Activated CD4-positive, alpha-beta T cell treated with anti-CD3 and anti-CD28 coated beads for 24 hours (primary cell): ENCODE measurements at regions not wholly inside any gene's neighbourhood (a gene's known extent, or its start where the extent isn't known, plus 50 kb on each side); places are given as distances from the start of the nearest gene placed in this dataset.
"Not testable (repeated sequence)": the region's sequence is repeated elsewhere in the genome, so short reads cannot be mapped to it uniquely, and the experiment has no call there.

Source experiments
- DNase-seq, 2 donors: peaks; one replicate each; pipeline ENCODE4 v3.0.0-alpha.2; 2020; ENCODE audit warnings: low read depth in 2 of 2

DNA sequence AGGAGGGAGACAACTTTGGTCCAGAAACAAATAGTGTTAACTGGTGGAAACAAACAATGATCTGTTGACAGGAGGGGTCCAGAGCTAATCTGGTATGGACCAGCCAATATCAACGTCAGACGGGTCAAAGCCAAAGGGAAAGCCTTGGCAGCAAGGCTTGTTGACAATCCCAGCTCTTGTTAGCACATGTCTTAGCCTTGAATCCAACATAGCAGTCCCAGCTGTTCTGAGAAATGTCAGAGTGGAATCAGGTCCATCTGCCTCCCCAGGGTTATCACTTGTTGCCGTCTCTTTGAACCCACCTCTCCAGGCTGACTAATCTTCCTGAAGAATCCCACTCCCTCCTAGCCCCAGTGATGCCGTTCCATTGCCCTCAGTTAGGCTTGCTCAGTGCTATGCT is 404.6 kb upstream of the MCTP2 start:
- no peak for DNase-seq

DNA sequence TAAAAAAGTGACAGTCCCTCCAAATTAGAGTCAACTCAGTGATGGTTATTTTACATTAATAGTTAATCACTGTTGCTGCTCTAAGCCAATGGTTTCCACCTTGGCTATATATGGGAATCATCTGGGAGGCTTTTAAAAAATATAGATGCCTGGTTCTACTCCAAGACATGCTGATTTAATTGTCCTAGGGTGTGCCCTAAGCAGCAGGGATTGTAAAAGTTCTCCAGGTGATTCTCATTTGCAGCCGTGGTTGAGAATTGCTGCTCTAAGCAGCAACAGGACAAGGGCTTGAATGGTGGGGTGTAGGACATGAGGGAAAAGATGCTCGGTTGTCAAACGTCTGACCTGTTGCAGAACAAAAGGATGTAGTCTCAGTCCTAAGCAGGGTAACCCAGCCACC is 405.1 kb upstream of the MCTP2 start:
- no peak for DNase-seq

DNA sequence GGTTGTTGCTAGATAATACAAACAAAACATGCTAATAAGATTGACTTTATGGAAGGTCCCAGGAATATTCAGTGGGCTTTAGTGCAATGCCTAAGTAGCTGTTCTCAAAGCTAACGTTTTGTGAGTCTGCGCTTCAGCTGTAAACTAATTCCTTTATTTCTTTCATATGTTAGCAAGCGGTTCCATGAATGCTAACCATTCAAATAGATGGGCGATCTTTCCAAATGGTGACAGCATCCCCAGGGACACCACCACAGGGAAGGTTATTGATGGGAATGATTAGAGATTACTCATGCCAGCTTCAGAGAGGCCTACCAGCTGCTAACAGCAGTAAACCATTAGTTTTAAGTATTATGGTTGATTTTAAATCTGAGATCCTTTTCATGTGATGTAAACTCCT is 405.7 kb upstream of the MCTP2 start:
- DNase-seq, result no peak

DNA sequence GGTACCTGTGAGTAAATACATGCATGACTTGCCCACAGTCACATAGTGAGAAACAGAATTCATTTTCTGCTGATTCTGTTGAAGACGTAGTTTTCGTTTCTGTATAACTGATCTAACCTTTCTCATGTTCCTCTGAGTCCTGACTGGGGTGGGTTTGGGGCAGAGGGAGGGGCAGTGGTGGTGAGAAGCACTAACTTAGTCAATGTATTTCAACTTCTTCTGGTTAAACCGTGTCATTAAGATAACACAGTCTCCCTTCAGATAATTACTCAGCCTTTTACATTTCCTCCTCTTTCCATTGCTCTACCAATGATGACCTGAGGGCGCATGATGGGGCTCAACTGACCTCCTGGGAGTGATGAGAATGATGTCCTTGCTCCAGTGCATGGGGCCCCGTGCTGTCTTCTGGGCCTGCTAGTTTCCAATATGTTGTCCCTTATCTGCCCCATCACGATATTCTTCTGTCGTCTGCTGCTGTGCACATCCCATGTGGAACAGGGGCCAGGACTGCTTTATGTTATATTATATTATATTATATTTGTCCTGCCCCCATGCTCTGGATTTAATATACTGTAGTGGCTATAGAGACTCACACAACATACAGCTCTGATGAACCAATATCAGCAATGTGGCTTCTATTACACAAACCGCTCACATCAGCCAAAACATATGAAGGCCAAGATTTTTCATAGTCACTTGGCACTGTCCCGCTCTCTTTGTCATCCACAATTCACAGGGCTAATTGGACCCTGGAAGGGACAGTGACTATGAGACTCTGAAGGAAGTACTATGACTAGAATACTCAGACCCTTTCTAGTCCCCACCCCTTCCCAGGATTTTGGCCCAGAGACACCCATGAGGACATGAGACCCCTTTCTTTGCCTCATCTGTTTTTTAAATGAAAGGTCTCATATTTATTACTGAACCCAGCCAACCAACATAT is 407.1 kb upstream of the MCTP2 start:
- DNase-seq, result no peak

DNA sequence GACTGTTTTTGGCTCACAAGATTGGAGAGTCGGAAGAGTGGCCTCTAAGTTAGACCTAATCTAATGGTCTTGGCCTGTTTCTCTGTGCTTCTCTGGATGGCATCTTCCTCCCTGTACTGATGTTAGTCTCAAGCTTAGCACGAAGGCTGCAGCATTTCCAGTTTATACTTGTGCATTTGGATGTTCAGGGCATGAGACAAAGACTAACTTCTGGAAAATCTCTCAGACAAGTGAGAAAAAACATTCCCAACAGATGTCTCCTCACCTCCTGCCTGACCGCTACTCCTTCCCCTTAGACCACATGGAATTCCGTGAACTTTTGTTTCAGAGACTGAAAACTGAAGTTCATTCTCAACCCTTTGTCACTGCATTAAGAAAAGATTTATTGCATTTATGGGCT is 410.8 kb upstream of the MCTP2 start:
- no peak for DNase-seq

DNA sequence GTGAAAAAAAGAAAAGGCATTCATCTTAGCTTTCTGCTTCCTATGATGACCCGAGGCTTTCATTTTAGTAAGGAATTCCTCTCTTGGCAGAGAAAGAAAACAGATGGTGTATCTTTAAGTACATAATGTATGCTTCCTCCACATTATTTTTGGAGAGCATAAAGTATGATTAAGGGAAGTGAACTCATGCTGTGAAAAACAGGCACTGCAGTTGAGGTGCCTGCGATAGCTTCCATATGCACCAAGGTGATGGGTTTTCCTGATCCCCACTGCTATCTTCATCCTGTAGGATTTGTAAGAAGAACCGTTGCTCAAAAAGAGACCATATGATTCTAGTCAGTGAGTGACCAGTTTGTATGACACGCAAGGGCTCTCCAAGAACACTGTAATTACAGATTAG is 411.5 kb upstream of the MCTP2 start:
- DNase-seq, result no peak

DNA sequence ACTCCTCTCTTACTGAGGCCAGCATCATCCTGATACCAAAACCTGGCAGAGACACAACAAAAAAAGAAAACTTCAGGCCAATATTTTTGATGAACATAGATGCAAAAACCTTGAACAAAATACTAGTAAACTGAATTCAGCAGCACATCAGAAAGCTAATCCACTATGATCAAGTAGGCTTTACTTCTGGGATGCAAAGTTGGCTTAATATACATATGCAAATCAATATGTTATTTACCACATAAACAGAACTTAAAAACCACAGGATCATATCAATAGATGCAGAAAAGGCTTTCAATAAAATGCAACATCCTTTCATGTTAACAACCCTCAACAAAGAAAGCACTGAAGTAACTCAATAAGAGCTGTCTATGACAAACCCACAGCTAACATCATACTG is 414.5 kb upstream of the MCTP2 start:
- DNase-seq, result no peak

DNA sequence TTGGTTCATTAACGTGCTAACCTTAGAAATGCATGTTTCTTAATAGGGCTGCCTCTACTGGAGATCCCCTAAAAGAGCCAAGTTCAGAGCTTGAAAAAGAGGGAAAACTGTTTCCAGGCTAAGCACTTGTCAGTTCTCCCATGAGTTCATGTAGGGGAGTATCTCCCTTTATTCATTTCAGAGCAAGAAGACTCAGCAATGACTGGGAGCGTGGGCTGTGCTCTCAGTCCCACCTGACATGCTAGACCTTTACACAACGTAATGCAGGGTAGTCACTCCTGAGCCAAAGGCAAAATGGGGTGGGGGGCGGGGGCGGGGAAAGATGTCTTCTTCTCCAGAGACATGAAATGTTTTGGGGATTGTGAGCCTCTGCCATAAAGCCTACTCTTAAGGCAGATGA is 420.1 kb upstream of the MCTP2 start:
- no peak for DNase-seq

DNA sequence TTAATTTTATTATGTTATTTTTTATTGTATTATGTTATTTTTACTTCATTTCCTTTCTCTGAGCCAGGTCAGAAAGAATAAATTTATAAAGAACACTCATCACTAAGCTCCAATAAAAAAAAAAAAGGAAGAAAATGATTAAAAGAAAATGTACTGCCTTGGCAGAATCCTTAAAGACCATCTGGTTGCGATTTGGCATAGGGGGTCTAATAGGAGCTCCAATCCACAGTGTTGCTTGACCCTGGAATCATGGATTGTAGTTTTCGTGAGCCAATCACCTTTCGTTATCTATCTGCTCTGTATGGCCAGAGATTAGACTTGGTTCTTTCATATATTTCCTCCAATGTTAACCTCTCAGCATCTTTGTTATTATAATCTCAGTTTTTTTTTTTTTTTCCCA is 421.8 kb upstream of the MCTP2 start:
- DNase-seq, result no peak

DNA sequence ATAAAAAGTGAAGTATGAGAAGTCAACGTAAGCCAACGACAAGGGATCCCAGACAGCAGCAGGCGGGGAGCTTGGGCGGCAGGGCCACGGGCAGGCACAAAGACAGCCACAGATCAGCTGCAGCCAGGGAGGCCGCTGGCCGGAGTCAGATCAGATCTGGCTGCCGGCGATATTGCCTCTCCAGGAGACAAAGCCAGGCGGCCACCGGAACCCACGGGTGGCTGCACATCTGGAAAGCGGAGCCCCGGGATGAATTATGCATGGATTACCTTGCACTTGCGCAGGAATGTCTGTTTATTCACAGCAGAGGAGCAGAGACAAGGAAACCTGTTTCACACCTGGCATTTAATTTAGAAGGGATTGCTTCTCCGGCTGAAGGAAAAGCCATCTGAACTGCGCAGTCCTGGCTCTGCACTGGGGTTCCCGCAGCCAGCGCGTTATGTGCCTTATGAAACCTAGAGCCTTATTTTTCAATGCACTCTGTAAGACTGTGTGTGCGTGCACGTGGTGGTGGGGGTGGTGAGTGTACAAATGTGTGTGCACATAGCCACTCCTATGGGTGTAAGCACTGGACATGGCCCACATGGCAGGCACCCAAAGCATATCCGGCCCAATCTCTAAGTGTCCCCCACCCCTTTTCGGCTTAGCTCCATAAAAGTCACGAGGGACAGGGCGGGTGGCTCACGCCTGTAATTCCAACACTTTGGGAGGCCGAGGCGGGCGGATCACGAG is 427.8 kb upstream of the MCTP2 start:
- no peak for DNase-seq

DNA sequence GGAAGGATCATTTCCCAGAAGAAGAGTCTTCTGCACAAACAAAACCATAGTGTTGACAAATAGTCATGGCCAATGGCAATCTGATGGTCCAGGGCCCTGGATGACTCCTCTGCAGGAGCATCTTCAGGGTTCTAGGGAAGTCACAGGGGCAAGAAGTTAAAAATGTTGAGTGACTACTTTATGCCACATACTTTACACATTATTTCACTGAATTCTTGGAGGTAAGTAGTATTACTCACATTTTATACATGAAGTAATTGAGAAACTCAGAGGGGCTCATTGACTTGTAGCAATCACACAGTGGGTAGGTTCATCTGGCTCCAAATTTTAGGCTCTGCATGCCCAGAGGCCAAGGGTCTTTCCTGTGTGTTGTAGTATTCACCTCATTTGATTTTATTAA is 430.2 kb upstream of the MCTP2 start:
- no peak for DNase-seq

DNA sequence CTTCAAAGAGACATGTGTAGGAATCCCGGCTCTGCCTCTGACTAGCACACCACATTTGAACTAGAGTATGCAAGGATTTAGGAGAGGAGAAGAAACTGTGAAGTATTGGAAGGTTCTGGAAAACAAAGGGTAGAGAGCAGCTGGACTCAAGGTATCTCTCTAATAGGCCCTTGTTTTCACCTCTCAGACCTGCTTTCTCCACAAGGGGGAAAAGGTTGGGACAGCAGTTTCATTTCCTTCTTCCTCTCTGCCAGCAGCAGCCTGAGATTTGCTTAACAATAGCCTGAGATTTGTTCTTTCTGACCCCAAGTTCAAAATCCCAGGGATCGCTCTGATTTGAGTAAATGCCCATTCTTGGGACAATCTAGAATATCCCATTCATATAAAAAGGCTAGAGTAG is 430.6 kb upstream of the MCTP2 start:
- DNase-seq, result no peak

DNA sequence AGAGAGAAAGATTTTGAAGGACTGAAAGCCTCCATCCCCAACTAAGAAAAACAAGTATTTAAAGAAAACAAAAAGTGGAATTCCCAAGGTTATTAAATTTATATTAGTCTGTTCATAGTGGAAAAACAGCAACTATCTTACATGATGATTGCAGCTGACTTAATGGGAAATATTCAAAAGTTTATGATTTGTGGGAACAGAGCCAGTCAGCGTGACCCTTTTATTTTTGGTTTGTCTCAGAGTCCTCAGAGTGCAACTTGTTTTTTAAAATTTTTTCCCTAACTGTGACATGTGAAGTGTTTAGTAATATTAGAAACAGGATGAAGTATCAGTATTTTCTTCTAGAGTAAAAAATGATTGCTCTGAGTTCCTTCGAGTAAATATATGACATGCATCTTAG is 441.9 kb upstream of the MCTP2 start:
- DNase-seq, result no peak

DNA sequence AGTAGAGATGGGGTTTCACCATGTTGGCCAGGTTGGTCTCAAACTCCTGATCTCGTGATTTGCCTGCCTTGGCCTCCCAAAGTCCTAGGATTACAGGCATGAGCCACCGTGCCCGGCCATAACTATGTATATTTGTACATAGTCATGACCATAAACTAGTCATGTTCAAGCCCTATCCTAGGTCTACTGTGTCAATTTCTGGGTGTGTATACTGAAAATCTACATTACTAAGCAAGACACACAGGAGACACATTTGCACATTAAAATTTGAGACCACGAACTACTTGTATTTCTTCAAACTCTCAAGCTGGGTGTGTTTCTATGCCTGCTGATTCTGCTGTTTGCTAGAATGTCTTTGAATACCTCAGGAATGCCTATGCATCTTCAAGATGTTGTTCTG is 451.3 kb upstream of the MCTP2 start:
- DNase-seq, result no peak

DNA sequence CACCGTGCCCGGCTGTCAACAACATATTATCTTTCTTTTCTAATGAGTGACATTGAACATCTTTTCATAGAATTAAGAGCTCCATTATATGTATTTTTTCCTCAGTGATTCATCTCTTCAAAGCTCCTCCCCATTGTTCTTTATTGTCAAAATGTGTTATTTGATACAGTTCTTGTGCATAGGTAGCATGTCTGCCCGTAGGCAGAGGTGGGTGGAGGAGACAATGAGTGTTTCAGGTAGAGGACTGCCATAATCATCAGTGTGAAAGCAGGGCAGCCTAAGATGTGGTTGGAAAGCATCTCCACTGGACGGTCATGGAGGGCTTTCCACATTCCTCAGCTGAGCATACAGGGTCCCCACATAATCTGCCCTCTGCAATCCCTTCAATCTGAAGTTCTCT is 452.0 kb upstream of the MCTP2 start:
- DNase-seq, result no peak

DNA sequence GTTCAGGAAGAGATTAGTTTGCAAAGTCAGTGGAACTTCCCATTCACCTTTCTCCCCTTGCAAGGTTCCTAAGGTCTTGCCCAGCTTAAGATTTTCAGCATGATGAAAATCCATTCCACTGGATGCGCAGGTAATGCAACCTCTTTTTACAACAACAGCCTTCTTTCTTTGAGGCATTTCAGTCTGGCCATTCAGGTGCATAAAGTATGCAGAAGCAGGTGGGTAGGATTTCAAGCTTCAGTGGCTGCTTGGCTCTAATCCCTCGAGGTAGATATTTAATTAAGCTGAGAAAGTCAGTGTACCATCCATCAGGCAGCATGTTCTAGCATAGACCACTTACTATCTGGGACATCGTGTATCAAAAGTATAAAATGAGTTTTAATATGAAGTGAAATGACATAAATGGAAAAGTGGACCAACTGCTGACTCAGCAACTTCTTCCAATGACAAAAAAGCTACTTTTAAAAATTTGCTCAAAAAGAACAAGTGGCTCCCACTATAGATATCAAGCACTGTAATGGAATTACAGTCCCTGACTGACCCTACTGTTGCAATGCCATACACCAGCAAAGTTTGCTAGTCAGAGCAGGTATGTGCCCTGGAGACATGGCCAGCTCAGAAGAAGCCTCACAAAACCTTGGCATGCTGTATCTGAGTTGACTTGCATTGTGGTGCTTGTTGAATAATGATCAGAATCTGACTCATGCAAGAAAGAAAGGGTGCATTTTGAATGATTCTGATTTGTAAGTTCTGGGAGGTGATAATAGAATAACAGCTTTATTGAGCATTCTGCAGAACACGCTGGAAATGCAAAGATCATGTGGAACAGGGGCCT is 459.9 kb upstream of the MCTP2 start:
- DNase-seq, result no peak

DNA sequence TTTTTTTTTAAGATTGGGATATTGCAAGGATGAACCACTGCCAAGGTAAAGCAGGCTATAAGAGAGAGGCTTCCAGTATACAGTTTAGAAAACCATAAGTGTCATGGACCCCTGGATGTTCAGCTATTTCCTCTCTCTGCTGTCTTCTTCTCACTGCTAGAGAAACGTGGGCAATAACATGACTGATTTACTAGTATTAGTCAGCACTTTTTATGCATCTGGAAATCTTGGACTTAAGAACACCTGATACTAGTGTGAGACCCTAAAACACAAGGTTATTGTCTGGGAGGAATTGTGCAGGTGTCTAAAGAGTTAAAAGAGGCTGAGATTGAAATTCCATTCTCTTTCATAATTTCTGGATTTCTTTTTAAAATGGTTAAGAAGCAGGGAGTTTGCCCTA is 460.6 kb upstream of the MCTP2 start:
- DNase-seq, result no peak

DNA sequence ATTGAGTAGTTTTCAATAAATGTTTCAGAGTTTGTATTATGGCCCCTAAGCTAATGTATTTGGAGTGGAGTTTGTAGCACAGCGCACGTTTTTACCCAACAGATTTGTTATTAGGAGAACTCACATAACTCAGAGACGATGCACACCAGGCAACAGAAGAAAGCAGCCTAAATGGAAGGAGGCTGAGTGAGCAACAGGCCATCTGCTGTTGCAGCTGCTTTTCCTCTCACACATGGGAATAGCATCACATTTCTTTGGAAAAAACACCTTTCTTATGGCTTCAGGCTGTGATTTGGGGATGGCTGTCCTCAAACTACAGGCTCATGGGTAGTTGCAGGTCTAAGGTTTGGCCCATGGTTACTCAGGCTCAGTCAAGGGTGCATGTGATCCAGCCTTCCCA is 469.3 kb upstream of the MCTP2 start:
- no peak for DNase-seq

DNA sequence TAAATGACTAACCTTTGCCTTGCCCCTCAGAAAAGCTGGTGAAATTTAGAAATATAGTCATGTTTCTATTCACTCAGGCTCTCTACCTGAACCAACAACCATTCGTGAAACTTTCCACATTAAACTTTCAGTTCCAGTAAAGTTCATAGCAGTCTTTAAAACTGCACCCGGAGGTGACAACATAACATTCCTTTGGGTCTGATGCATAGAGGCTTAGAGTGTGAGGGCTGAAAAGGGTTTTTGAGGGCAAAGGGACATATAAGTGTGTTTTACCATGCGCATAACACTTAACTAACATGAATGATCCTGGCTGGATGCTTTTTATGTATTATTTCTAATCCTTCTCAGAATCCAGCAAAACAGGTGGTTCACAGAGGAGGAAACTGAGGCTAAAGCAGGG is 471.7 kb upstream of the MCTP2 start:
- DNase-seq, result no peak

DNA sequence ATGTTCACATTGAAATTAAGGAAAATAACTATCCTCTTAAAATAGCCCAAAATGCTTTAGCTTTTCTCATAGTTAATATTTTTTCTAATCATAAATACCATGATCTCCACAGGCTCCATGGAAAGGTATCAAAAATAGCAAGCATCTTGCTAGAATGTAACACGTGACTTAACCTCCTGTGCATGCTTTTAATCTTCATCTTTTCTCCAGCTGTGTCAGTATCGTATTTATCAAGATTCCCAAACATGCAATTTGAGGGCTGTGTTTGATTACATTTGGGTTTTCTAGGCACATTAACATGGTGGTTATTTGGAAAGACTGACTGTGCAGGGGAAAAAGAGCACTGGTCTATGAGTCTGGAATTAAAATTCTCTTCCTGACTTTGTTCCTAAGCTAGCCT is 472.5 kb upstream of the MCTP2 start:
- no peak for DNase-seq

DNA sequence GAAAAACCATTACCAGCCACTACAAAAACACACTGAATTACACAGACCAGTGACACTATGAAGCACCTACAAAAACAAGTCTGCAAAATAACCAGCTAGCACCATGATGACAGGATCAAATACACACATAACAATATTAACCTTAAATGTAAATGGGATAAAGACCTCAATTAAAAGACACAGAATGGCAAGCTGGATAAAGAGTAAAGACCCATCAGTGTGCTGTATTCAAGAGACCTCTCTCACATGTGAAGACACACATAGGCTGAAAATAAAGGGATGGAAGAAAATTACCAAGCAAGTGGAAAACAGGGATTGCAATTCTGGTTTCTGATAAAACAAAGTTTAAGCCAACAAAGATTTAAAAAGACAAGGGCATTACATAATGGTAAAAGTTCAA is 482.7 kb upstream of the MCTP2 start:
- DNase-seq, result no peak

DNA sequence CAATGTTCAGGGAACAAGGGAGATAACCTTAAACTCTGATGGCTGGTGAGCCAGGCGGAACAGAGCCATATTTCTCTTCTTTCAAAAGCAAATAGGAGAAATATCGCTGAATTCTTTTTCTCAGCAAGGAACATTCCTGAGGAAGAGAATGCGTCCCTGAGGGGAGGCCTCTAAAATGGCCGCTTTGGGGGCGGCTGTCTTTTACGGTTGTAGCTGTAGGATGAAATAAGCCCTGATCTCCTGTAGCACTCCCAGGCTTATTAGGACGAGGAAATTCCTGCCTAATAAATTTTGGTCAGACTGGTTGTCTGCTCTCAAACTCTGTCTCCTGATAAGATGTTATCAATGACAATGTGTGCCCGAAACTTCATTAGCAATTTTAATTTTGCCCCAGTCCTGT is 496.4 kb upstream of the MCTP2 start:
- DNase-seq, result not testable (repeated sequence)
